ENCODE measurements at regions not wholly inside any gene's neighbourhood (a gene's known extent, or its start where the extent isn't known, plus 50 kb on each side); places are given as distances from the start of the nearest gene placed in this dataset.

DNA sequence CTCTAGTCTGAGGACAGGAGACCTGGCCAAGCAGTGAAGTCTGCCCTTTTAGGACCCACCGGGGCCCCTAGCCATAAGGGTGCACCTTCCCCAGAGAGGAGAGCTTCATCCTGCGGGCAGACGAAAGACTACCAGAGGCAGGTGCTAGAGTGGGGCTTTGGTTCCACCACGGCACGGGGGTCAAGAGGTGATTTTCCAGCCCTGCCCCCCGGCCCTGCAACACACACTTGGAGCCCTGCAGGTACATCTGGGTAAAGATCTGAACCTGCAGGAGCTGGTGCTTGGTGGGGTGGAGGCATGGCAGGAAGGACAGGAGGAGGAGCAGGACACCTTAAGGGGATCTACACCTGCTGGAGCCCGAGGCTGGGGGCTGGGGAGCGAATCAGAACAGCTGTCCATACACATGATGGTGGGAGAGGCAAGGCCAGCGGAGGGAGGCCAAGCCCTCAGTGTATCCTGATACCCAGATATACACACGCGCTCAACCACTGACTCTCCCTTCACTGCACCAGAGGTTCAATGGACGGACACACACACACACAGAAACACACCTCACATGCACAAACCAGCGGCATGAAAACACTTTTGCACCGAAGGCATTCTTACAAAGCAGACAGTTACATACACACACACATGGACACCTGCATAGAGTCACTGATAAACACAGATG, 98.4 kb upstream of the MVB12B start:
- no peaks in the 10 kb centered on the region for H3K36me3 ChIP-seq (ENCODE audit: control insufficient read depth, insufficient read depth, low read length)
- 94% methylated on average over 14 of the region's 14 CpGs for WGBS, 2 experiments
- no peaks in the 10 kb centered on the region for H3K9me3 ChIP-seq (ENCODE audit: control insufficient read depth, low read length)
- H3K4me3 ChIP-seq (ENCODE audit: insufficient read depth, low read depth, low read length), result no peak overlapping the region
- H3K4me1 ChIP-seq (ENCODE audit: control insufficient read depth, insufficient read depth, low read length), result no peaks in the 10 kb centered on the region
- no peak overlapping the region for H3K27ac ChIP-seq (ENCODE audit: insufficient read depth, low read depth, low read length, poor library complexity, severe bottlenecking)
- no peaks in the 10 kb centered on the region for H3K27me3 ChIP-seq (ENCODE audit: control insufficient read depth, insufficient read depth, low read length, poor library complexity, severe bottlenecking)

DNA sequence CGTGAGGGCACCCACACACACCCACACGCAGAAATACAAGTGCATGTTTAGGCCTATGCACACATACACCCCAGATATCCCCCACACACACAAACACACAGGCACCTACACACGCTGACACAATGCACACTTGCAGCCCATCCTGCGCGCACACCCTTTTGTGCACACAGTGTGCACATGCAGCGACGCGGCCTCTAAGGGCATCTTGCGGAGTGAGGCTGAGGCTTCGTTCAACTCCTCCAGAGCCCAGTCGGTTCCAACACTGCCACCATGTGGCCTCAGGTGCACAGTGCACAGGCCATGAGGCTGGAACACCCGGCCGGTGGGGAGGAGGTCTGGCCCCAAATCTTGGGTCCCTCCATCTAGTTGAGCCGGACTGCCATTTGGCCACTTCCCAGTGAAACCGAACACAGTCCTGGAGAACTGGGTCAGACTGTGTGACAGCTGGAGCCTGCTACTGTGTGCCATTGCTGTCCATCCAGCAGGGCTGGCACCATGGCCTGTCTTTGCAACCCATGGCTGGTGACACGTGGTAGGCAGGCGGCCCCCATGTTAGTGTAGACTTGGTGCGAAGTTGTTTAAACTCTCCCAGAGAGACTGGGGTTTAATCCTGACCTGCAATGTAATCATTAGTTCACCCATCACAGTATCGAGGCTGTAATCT, 97.7 kb upstream of the MVB12B start:
- Histone ChIP-seq H3K36me3 (ENCODE audit: control insufficient read depth, insufficient read depth, low read length) (no peaks in the 10 kb centered on the region), H3K4me1 (ENCODE audit: control insufficient read depth, insufficient read depth, low read length) (no peaks in the 10 kb centered on the region), H3K9me3 (ENCODE audit: control insufficient read depth, low read length) (no peaks in the 10 kb centered on the region), H3K4me3 (ENCODE audit: insufficient read depth, low read depth, low read length) (no peak overlapping the region), H3K27ac (ENCODE audit: insufficient read depth, low read depth, low read length, poor library complexity, severe bottlenecking) (no peak overlapping the region), H3K27me3 (ENCODE audit: control insufficient read depth, insufficient read depth, low read length, poor library complexity, severe bottlenecking) (no peaks in the 10 kb centered on the region)
- 50 to 51% methylated on average over 19 of the region's 19 CpGs for WGBS, 2 experiments

DNA sequence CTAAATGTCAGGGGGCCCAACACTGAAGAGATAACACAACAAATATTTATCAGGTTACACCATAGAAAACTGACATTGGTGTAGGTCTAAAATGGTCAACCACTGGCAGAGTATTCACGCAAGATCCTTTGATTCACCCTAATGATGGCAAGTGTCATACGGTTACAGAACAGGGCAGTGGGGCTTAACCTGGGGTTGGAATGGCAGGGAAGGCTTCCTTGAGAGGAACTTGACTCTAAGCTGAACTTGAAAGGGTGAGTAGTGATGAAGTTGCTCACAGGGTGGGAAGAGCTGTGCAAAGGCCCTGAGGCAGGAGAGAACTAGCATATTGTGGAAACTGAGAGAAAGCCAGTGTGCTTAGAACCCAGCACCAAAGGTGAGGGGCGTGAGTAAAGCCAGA, 97.1 kb upstream of the MVB12B start:
- WGBS, 2 experiments, result 90 to 95% methylated on average over 3 of the region's 3 CpGs
- Histone ChIP-seq H3K36me3 (ENCODE audit: control insufficient read depth, insufficient read depth, low read length) (no peaks in the 10 kb centered on the region), H3K4me3 (ENCODE audit: insufficient read depth, low read depth, low read length) (no peak overlapping the region), H3K9me3 (ENCODE audit: control insufficient read depth, low read length) (no peaks in the 10 kb centered on the region), H3K4me1 (ENCODE audit: control insufficient read depth, insufficient read depth, low read length) (no peaks in the 10 kb centered on the region), H3K27ac (ENCODE audit: insufficient read depth, low read depth, low read length, poor library complexity, severe bottlenecking) (no peak overlapping the region), H3K27me3 (ENCODE audit: control insufficient read depth, insufficient read depth, low read length, poor library complexity, severe bottlenecking) (no peaks in the 10 kb centered on the region)

DNA sequence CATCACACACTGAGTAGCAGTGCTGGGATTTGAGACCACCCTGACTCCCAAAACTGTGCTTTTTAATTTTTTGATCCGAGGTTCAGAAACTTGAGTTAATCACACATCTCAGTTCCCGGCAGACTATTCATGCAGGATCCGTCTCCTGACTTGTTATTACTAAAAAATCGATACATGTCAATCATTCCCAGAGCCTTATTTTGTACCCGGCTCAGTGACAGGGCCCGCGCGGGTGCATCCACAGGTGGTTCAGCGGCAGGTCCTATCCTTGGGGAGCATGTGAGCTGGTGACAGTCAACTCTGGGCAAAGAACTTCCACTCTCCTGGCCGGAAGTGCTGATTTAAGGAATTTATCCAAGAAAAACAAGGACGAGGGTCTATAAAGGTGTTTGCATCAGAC, 95.9 kb upstream of the MVB12B start:
- Histone ChIP-seq H3K9me3 (ENCODE audit: control insufficient read depth, low read length) (no peaks in the 10 kb centered on the region), H3K36me3 (ENCODE audit: control insufficient read depth, insufficient read depth, low read length) (no peaks in the 10 kb centered on the region), H3K27me3 (ENCODE audit: control insufficient read depth, insufficient read depth, low read length, poor library complexity, severe bottlenecking) (no peaks in the 10 kb centered on the region), H3K4me1 (ENCODE audit: control insufficient read depth, insufficient read depth, low read length) (no peaks in the 10 kb centered on the region), H3K4me3 (ENCODE audit: insufficient read depth, low read depth, low read length) (no peak overlapping the region), H3K27ac (ENCODE audit: insufficient read depth, low read depth, low read length, poor library complexity, severe bottlenecking) (no peak overlapping the region)
- WGBS, 2 experiments, result 94 to 95% methylated on average over 10 to 11 of the region's 11 CpGs

DNA sequence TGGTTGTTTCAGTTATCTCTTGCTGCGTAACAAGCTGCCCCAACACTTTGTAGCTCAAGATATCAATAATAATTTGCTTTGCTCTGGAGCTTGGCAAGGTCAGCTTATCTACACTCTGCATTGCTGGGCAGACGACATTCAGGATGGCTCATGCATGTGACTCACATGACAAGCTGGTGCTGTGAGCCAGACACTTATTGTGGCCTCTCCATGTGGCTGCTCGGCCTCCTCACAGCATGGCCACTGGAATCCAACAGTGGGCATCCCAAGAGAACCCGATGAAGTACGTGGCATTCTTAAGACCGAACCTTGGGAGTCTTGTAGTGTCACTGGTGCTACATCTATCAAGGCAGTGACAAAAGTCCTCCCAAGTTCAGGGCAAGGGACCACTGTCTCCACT, 94.2 kb upstream of the MVB12B start:
- no peaks in the 10 kb centered on the region for H3K4me1 ChIP-seq (ENCODE audit: control insufficient read depth, insufficient read depth, low read length)
- 92 to 94% methylated on average over 6 of the region's 6 CpGs for WGBS, 2 experiments
- H3K4me3 ChIP-seq (ENCODE audit: insufficient read depth, low read depth, low read length), result no peak overlapping the region
- no peaks in the 10 kb centered on the region for H3K36me3 ChIP-seq (ENCODE audit: control insufficient read depth, insufficient read depth, low read length)
- H3K9me3 ChIP-seq (ENCODE audit: control insufficient read depth, low read length), result no peaks in the 10 kb centered on the region
- H3K27me3 ChIP-seq (ENCODE audit: control insufficient read depth, insufficient read depth, low read length, poor library complexity, severe bottlenecking), result no peaks in the 10 kb centered on the region
- H3K27ac ChIP-seq (ENCODE audit: insufficient read depth, low read depth, low read length, poor library complexity, severe bottlenecking), result no peak overlapping the region

DNA sequence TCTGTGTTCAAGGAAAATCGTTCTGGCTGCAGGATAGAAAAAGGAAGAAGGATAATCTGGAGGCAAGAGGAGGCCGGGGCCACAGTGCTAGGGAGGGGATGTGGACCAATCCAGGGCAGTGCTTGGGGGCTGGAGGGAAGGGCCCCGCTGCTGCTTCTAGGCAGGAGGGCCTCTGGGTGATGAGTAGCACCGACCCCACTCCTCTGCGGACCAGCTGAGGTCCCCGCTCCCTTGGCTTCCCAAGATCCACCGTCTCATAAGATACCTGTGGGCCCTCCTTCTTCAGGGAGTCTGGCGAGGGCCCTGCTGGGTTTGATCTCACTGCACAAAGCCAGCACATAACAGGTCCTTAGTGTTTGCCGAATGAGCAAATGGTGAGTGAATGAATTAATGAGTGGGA, 93.5 kb upstream of the MVB12B start:
- Histone ChIP-seq H3K4me3 (ENCODE audit: insufficient read depth, low read depth, low read length) (no peak overlapping the region), H3K27me3 (ENCODE audit: control insufficient read depth, insufficient read depth, low read length, poor library complexity, severe bottlenecking) (no peaks in the 10 kb centered on the region), H3K9me3 (ENCODE audit: control insufficient read depth, low read length) (no peaks in the 10 kb centered on the region), H3K36me3 (ENCODE audit: control insufficient read depth, insufficient read depth, low read length) (no peaks in the 10 kb centered on the region), H3K4me1 (ENCODE audit: control insufficient read depth, insufficient read depth, low read length) (no peaks in the 10 kb centered on the region), H3K27ac (ENCODE audit: insufficient read depth, low read depth, low read length, poor library complexity, severe bottlenecking) (no peak overlapping the region)
- WGBS, 2 experiments, result 92 to 93% methylated on average over 9 of the region's 9 CpGs

DNA sequence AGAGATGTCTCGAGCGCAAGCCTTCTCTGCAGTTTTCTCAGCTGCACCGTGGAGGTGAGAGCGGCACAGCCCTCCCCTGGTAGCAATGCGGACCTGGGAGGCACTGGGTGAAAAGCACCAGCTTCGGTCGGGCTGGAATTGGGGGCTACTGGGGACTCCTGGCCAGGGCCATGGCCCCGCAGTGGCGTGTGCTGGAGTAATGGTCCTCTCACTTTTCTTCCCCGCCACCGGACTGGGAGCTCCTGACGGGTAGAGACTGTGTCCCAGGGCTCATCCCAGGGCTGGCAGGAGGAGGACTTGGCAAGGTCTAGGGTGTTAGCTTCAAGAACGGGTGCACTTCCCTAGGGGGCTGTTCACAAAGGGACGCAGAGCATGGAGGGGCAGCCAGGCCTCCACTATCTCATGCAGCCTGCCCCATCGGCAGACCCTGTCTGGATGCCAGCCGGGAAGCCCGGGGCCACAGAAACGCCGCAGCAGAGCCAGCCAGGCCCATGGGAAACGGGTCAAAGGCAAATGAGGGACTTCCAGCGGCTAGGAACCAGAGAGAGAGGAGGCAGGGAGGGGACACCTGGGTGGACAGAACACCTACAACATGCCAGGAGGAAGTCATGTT, 92.6 kb upstream of the MVB12B start:
- no peaks in the 10 kb centered on the region for H3K27me3 ChIP-seq (ENCODE audit: control insufficient read depth, insufficient read depth, low read length, poor library complexity, severe bottlenecking)
- H3K4me1 ChIP-seq (ENCODE audit: control insufficient read depth, insufficient read depth, low read length), result no peaks in the 10 kb centered on the region
- no peak overlapping the region for H3K27ac ChIP-seq (ENCODE audit: insufficient read depth, low read depth, low read length, poor library complexity, severe bottlenecking)
- WGBS, 2 experiments, result 95 to 96% methylated on average over 21 of the region's 21 CpGs
- no peaks in the 10 kb centered on the region for H3K36me3 ChIP-seq (ENCODE audit: control insufficient read depth, insufficient read depth, low read length)
- no peak overlapping the region for H3K4me3 ChIP-seq (ENCODE audit: insufficient read depth, low read depth, low read length)
- H3K9me3 ChIP-seq (ENCODE audit: control insufficient read depth, low read length), result no peaks in the 10 kb centered on the region

DNA sequence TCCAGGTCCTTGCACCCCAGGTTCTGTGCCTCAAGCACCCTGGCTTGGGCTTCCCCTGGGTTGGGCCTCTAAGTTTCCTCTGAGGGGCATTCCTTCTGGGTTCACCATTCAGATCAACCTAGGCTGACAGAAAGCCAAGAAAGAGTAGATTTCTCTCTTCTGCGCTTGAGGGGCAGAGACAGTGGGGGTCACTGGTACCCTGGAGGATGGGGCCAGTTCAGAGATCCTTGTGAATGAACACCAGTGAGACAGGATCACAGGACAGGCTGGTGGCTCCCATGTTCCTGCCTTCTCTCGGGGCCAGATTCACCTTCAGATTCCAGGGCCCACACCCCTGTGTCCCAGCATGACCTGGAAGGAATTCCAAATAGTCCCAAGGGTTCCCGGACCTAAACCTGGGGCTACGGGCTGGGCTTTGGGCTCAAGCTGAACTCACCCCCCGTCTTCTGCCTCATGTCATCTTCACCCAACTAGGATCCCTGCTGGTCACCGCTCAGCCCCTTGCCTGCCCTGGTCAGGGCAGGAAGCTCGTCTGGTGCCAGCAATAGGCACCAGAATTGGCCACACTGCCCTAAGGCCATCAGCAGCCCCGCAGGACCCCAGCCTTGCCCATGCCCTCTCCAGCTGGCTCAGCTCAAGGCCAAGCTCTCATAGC, 91.8 kb upstream of the MVB12B start:
- no peak overlapping the region for H3K27ac ChIP-seq (ENCODE audit: insufficient read depth, low read depth, low read length, poor library complexity, severe bottlenecking)
- no peak overlapping the region for H3K4me3 ChIP-seq (ENCODE audit: insufficient read depth, low read depth, low read length)
- H3K36me3 ChIP-seq (ENCODE audit: control insufficient read depth, insufficient read depth, low read length), result no peaks in the 10 kb centered on the region
- H3K4me1 ChIP-seq (ENCODE audit: control insufficient read depth, insufficient read depth, low read length), result no peaks in the 10 kb centered on the region
- H3K9me3 ChIP-seq (ENCODE audit: control insufficient read depth, low read length), result no peaks in the 10 kb centered on the region
- H3K27me3 ChIP-seq (ENCODE audit: control insufficient read depth, insufficient read depth, low read length, poor library complexity, severe bottlenecking), result no peaks in the 10 kb centered on the region
- 94% methylated on average over 8 of the region's 8 CpGs for WGBS, 2 experiments

DNA sequence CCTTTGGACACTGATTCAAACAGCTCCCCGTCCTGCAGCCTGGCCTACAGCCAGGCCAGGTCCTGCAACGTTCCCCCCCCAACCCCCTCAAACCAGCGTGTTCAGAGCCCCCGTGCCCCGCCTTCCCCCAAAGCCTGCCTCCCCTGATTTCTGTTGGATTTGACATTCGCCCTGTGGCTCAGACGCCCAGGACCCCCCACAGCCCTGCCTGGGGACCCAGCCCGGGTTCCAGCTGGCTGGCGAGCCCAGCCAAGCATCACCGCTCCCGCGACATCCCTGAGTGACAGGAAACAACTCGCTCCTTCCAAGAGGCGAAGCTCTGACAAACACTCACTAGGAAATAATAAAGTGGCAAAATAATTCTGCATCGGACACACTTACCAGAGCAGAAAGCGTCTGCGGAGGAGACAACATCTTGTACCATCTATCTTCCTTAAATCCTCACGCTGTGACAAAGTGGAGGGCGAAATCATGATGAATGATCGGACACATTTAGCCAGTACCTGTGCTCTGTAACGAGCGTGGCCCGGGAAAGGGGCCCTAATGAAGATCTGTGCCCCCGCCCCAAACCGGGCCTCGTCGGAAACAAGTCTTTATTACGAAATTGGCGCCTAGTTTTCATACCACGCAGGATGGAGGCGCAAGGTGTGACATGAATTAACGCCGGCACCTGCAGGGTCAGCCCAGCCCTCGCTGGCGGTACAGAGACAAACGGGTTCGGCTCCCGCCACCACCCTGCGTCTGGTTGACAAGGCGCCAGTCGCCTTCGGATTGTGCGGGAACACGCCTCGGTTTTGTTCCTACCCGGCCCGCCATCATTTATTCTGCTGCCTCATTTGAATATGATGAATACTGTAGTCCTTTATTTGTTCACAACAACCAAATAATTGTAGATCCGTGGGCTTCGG, 91.0 kb upstream of the MVB12B start:
- Histone ChIP-seq H3K4me3 (ENCODE audit: insufficient read depth, low read depth, low read length) (no peak overlapping the region), H3K9me3 (ENCODE audit: control insufficient read depth, low read length) (no peaks in the 10 kb centered on the region), H3K27me3 (ENCODE audit: control insufficient read depth, insufficient read depth, low read length, poor library complexity, severe bottlenecking) (no peaks in the 10 kb centered on the region), H3K4me1 (ENCODE audit: control insufficient read depth, insufficient read depth, low read length) (no peaks in the 10 kb centered on the region), H3K27ac (ENCODE audit: insufficient read depth, low read depth, low read length, poor library complexity, severe bottlenecking) (no peak overlapping the region), H3K36me3 (ENCODE audit: control insufficient read depth, insufficient read depth, low read length) (no peaks in the 10 kb centered on the region)
- WGBS, 2 experiments, result 93 to 94% methylated on average over 49 of the region's 49 CpGs

Data from ectodermal cell (in vitro differentiated cells).